HCT116 (cell line): ENCODE measurements at regions not wholly inside any gene's neighbourhood (a gene's known extent, or its start where the extent isn't known, plus 50 kb on each side); places are given as distances from the start of the nearest gene placed in this dataset.

Experiments
- ATAC-seq: fragments of 200-7000 bp; cut with Tn5 transposase; 2 replicates; pipeline ENCODE4 v1.9.1; 2020; ENCODE audit warnings: mild to moderate bottlenecking, moderate library complexity
- BruUV-seq: library from RNA; stranded (reverse); fragments of 400-500 nt; replicated peaks from 2 replicates; lab custom pipeline; 2021; lab: Mats Ljungman, UMichigan
- CTCF ChIA-PET: fragments of 300-600 bp; sonication (Branson Sonifier 250); formaldehyde crosslinking; loops from one replicate; lab custom pipeline; 2021; ENCODE audit warnings: antibody characterized with exemption; lab: Charles Lee
- POLR2A ChIA-PET: fragments of 300-600, 350-600 bp; sonication (Branson Sonifier 250); formaldehyde crosslinking; loops from one replicate; lab custom pipeline; 2021; ENCODE audit warnings: antibody characterized with exemption; lab: Charles Lee
- RAD21 ChIA-PET, 2 experiments: fragments of 300-600 bp; sonication (Branson Sonifier 250); formaldehyde crosslinking; loops; one replicate each; lab custom pipeline; 2023; ENCODE audit warnings: low total read pairs in 2 of 2; ENCODE audit not compliant: uncharacterized antibody in 2 of 2, unreplicated experiment in 2 of 2, low non-redundant PET in 1 of 2; lab: Charles Lee
- DNase-seq: peaks from one replicate; pipeline ENCODE4 v3.0.0-alpha.2; 2010; ENCODE audit warnings: low read depth, low spot score
- H2AFZ ChIP-seq: fragments of 200-600 bp; shearing (Covaris generic), sonication (generic); 2 replicates; pipeline ENCODE4 v1.6.1; 2017; ENCODE audit warnings: low read depth, mixed run types, mixed read lengths, antibody characterized with exemption, low read length; ENCODE audit not compliant: poor library complexity, severe bottlenecking
- H3K27ac ChIP-seq: 2 replicates; pipeline ENCODE4 v1.5.1; 2012; ENCODE audit warnings: low read depth, low read length
- H3K27me3 ChIP-seq: fragments of 200-600 bp; sonication (generic); 2 replicates; pipeline ENCODE4 v1.6.1; 2016; ENCODE audit warnings: mixed run types, low read length, mixed read lengths; ENCODE audit not compliant: insufficient read depth
- H3K36me3 ChIP-seq, 2 experiments: fragments of 200-500 bp in 1 of 2; fragments of 200-600 bp in 1 of 2; sonication (Bioruptor generic) in 1 of 2; sonication (generic) in 1 of 2; 2 replicates each; pipeline versions ENCODE4 v1.5.1 to v1.6.1; 2014 to 2016; ENCODE audit warnings: low read length in 2 of 2, inconsistent platforms in 1 of 2, mixed read lengths in 1 of 2, mixed run types in 1 of 2; ENCODE audit not compliant: insufficient read depth in 2 of 2, control insufficient read depth in 1 of 2
- H3K4me1 ChIP-seq, 2 experiments: fragments of 200-600 bp in 1 of 2; sonication (generic) in 1 of 2; 2 replicates each; pipeline versions ENCODE4 v1.5.1 to v1.6.1; 2012 to 2017; ENCODE audit warnings: low read length in 2 of 2, inconsistent platforms in 1 of 2, mild to moderate bottlenecking in 1 of 2, mixed read lengths in 1 of 2, mixed run types in 1 of 2, moderate library complexity in 1 of 2; ENCODE audit not compliant: insufficient read depth in 2 of 2, control insufficient read depth in 1 of 2
- H3K4me2 ChIP-seq: fragments of 200-600 bp; sonication (generic); 2 replicates; pipeline ENCODE4 v1.6.1; 2017; ENCODE audit warnings: mixed run types, low read length, mixed read lengths
- H3K4me3 ChIP-seq, 2 experiments: fragments of 200-600 bp in 1 of 2; sonication (generic) in 1 of 2; replicated peaks in 1 of 2; 2 replicates each; pipeline ENCODE4 v1.5.1; 2011 to 2016; ENCODE audit warnings: low read length in 2 of 2, control low read depth in 1 of 2, low read depth in 1 of 2, mild to moderate bottlenecking in 1 of 2, mixed read lengths in 1 of 2, mixed run types in 1 of 2
- H3K79me2 ChIP-seq: fragments of 200-600 bp; sonication (generic); 2 replicates; pipeline ENCODE4 v1.6.1; 2017; ENCODE audit warnings: mild to moderate bottlenecking, mixed run types, low read length, moderate library complexity, mixed read lengths; ENCODE audit not compliant: insufficient read depth
- H3K9ac ChIP-seq: fragments of 200-600 bp; sonication (generic); 2 replicates; pipeline ENCODE4 v1.6.1; 2016; ENCODE audit warnings: low read length, mixed read lengths
- H3K9me2 ChIP-seq: fragments of 200-600 bp; sonication (generic), shearing (Covaris generic); 2 replicates; pipeline ENCODE4 v1.6.1; 2017; ENCODE audit warnings: mixed run types, mild to moderate bottlenecking, moderate library complexity; ENCODE audit not compliant: insufficient read depth
- H3K9me3 ChIP-seq, 2 experiments: fragments of 200-500 bp in 1 of 2; fragments of 200-600 bp in 1 of 2; sonication (Bioruptor generic) in 1 of 2; sonication (generic) in 1 of 2; 2 replicates each; pipeline ENCODE4 v1.6.1; 2014 to 2017; ENCODE audit warnings: low read length in 2 of 2, mixed read lengths in 2 of 2, inconsistent platforms in 1 of 2, low read depth in 1 of 2, mild to moderate bottlenecking in 1 of 2, mixed run types in 1 of 2, moderate library complexity in 1 of 2; ENCODE audit not compliant: control insufficient read depth in 1 of 2, insufficient read depth in 1 of 2
- H4K20me1 ChIP-seq: fragments of 200-600 bp; sonication (generic), shearing (Covaris generic); 2 replicates; pipeline ENCODE4 v1.6.1; 2017; ENCODE audit warnings: mixed run types, mild to moderate bottlenecking, moderate library complexity; ENCODE audit not compliant: insufficient read depth
- CBX3 ChIP-seq: IDR thresholded peaks from 2 replicates; pipeline ENCODE4 v1.6.1; 2012; ENCODE audit warnings: low read depth
- CEBPB ChIP-seq: IDR thresholded peaks from 2 replicates; pipeline ENCODE4 v1.6.1; 2012; ENCODE audit warnings: low read depth
- ELF1 ChIP-seq: IDR thresholded peaks from 2 replicates; pipeline ENCODE4 v1.6.1; 2012; ENCODE audit warnings: low read depth, borderline replicate concordance
- EZH2 ChIP-seq: fragments of 200-600 bp; sonication (generic); IDR thresholded peaks from 2 replicates; pipeline ENCODE4 v1.6.1; 2017; ENCODE audit warnings: antibody characterized with exemption, mixed run types
- EZH2phosphoT487 ChIP-seq: fragments of 200-600 bp; IDR thresholded peaks from 2 replicates; pipeline ENCODE4 v1.6.1; 2018; ENCODE audit warnings: antibody characterized with exemption, borderline replicate concordance
- JUND ChIP-seq: IDR thresholded peaks from 2 replicates; pipeline ENCODE4 v1.6.1; 2012
- MAX ChIP-seq: IDR thresholded peaks from 2 replicates; pipeline ENCODE4 v1.6.1; 2012
- POLR2AphosphoS5 ChIP-seq: IDR thresholded peaks from 2 replicates; pipeline ENCODE4 v1.6.1; 2011; ENCODE audit warnings: mild to moderate bottlenecking, low read depth, low read length, moderate library complexity
- RAD21 ChIP-seq: IDR thresholded peaks from 2 replicates; pipeline ENCODE4 v1.6.1; 2012; ENCODE audit warnings: low read depth, mild to moderate bottlenecking
- SIN3A ChIP-seq: IDR thresholded peaks from 2 replicates; pipeline ENCODE4 v1.6.1; 2012; ENCODE audit warnings: low read depth
- SRF ChIP-seq: IDR thresholded peaks from 2 replicates; pipeline ENCODE4 v1.6.1; 2012; ENCODE audit warnings: low read depth
- TCF7L2 ChIP-seq: IDR thresholded peaks from 2 replicates; pipeline ENCODE4 v1.7.0; 2011; ENCODE audit warnings: borderline replicate concordance, inconsistent platforms; ENCODE audit not compliant: insufficient read depth, insufficient read length; ENCODE audit errors: extremely low read depth
- ZBTB33 ChIP-seq: IDR thresholded peaks from 2 replicates; pipeline ENCODE4 v1.6.1; 2011; ENCODE audit warnings: mild to moderate bottlenecking, low read length, moderate library complexity; ENCODE audit not compliant: insufficient replicate concordance; ENCODE audit errors: extremely low read depth
- ZFX ChIP-seq: fragments of 450-650 bp; IDR thresholded peaks from 2 replicates; pipeline ENCODE4 v1.6.1; 2017
- intact Hi-C: fragments of 100-400 bp; cut with micrococcal nuclease; formaldehyde crosslinking; loops from 2 replicates; pipeline ENCODE4 v1.10.0; 2022
- TF ChIP-seq, protein P1 (sequence below): IDR thresholded peaks from 2 replicates; pipeline ENCODE4 v1.6.1; 2012
- TF ChIP-seq, protein P2 (sequence below), 3 experiments: fragments of 200-600 bp in 1 of 3; sonication (generic) in 1 of 3; IDR thresholded peaks in 2 of 3; conservative IDR thresholded peaks in 1 of 3; 2 replicates each; pipeline ENCODE4 v1.5.1; 2012 to 2017; ENCODE audit warnings: low read depth in 2 of 3, low read length in 2 of 3, antibody characterized with exemption in 1 of 3, borderline replicate concordance in 1 of 3, control low read depth in 1 of 3, mild to moderate bottlenecking in 1 of 3, mixed read lengths in 1 of 3, mixed run types in 1 of 3, moderate library complexity in 1 of 3; ENCODE audit not compliant: insufficient read depth in 1 of 3
- TF ChIP-seq, protein P3 (sequence below): IDR thresholded peaks from 2 replicates; pipeline ENCODE4 v1.6.1; 2012; ENCODE audit warnings: low read depth

- no peak for TF ChIP-seq MAX
- no peak for TF ChIP-seq SRF
- TF ChIP-seq, protein P1, sequence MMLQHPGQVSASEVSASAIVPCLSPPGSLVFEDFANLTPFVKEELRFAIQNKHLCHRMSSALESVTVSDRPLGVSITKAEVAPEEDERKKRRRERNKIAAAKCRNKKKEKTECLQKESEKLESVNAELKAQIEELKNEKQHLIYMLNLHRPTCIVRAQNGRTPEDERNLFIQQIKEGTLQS, result no peak
- TF ChIP-seq POLR2AphosphoS5, result no peak
- no peak for TF ChIP-seq CBX3
- no peak for TF ChIP-seq SIN3A
- TF ChIP-seq CEBPB, result no peak
Measured at GRCh38 chr2:173763641-173764040, 201.5 kb downstream of the SP3 start (continued).

DNA sequence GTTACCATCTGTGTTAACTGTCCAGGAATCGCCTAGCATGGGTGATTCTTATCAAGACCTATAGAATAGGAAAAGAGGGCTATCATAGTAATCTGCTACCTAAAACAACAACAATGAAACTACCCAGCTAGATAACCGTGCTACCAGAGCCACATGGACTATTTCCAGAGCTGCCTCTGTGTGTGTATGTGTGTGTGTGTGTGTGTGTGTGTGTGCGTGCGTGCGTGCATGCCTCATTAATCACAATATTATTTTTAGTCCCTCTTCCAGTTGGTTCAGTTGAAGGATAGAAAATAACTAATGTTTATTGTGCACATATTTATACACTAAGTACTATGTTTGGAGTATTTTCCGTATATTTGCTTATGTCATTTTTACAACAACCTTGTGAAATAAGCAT is 201.1 kb downstream of the SP3 start:
- Histone ChIP-seq H3K4me3 (no peak overlapping the region), H3K4me1 (no peaks in the 10 kb centered on the region), H3K9me3 (no peaks in the 10 kb centered on the region), H3K36me3 (no peaks in the 10 kb centered on the region), H3K4me2 (no peak overlapping the region), H3K9me2 (no peaks in the 10 kb centered on the region), H3K9ac (no peak overlapping the region), H4K20me1 (no peaks in the 10 kb centered on the region), H2AFZ (no peak overlapping the region), H3K27ac (no peak overlapping the region), H3K79me2 (no peaks in the 10 kb centered on the region), H3K27me3 (no peaks in the 10 kb centered on the region)
- intact Hi-C loops, result no loop called here
- RAD21 ChIA-PET, result no interaction called here
- no peak for ATAC-seq
- no TSS peak for BruUV-seq
- CTCF ChIA-PET, result no interaction called here
- POLR2A ChIA-PET, result no interaction called here
- no peak for DNase-seq
- TF ChIP-seq MAX (no peak), ZFX (no peak), EZH2phosphoT487 (no peak), POLR2AphosphoS5 (no peak), RAD21 (no peak), ZBTB33 (no peak), SIN3A (no peak), TCF7L2 (no peak), JUND (no peak), SRF (no peak), ELF1 (no peak), EZH2 (no peak), CBX3 (no peak)
- TF ChIP-seq, protein P1, result no peak
- TF ChIP-seq, protein P2, sequence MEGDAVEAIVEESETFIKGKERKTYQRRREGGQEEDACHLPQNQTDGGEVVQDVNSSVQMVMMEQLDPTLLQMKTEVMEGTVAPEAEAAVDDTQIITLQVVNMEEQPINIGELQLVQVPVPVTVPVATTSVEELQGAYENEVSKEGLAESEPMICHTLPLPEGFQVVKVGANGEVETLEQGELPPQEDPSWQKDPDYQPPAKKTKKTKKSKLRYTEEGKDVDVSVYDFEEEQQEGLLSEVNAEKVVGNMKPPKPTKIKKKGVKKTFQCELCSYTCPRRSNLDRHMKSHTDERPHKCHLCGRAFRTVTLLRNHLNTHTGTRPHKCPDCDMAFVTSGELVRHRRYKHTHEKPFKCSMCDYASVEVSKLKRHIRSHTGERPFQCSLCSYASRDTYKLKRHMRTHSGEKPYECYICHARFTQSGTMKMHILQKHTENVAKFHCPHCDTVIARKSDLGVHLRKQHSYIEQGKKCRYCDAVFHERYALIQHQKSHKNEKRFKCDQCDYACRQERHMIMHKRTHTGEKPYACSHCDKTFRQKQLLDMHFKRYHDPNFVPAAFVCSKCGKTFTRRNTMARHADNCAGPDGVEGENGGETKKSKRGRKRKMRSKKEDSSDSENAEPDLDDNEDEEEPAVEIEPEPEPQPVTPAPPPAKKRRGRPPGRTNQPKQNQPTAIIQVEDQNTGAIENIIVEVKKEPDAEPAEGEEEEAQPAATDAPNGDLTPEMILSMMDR (IDR thresholded peaks at IDR 0.05 in 2 of 3, conservative IDR thresholded peaks at IDR 0.05 in 1 of 3; ENCODE audit: borderline replicate concordance in 1 of 3, insufficient read depth in 1 of 3, low read depth in 2 of 3, low read length in 2 of 3), result no peak
- TF ChIP-seq, protein P3, sequence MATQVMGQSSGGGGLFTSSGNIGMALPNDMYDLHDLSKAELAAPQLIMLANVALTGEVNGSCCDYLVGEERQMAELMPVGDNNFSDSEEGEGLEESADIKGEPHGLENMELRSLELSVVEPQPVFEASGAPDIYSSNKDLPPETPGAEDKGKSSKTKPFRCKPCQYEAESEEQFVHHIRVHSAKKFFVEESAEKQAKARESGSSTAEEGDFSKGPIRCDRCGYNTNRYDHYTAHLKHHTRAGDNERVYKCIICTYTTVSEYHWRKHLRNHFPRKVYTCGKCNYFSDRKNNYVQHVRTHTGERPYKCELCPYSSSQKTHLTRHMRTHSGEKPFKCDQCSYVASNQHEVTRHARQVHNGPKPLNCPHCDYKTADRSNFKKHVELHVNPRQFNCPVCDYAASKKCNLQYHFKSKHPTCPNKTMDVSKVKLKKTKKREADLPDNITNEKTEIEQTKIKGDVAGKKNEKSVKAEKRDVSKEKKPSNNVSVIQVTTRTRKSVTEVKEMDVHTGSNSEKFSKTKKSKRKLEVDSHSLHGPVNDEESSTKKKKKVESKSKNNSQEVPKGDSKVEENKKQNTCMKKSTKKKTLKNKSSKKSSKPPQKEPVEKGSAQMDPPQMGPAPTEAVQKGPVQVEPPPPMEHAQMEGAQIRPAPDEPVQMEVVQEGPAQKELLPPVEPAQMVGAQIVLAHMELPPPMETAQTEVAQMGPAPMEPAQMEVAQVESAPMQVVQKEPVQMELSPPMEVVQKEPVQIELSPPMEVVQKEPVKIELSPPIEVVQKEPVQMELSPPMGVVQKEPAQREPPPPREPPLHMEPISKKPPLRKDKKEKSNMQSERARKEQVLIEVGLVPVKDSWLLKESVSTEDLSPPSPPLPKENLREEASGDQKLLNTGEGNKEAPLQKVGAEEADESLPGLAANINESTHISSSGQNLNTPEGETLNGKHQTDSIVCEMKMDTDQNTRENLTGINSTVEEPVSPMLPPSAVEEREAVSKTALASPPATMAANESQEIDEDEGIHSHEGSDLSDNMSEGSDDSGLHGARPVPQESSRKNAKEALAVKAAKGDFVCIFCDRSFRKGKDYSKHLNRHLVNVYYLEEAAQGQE, result no peak
